ENCODE measurements at regions not wholly inside any gene's neighbourhood (a gene's known extent, or its start where the extent isn't known, plus 50 kb on each side); places are given as distances from the start of the nearest gene placed in this dataset.
A peak's percentile ranks its signal among the peaks of the same experiment; 100 is the strongest.

- TF ChIP-seq CTCF (IDR thresholded peaks at IDR 0.05), result no peak
- Histone ChIP-seq H3K4me3 (peak overlapping the region; percentile 41), H3K27ac (peak overlapping the region; percentile 69 to 86)
- peak; percentile 87 for DNase-seq (ENCODE audit: low spot score)
Measured at GRCh38 chr6:44058617-44059358, 68.5 kb downstream of the MRPL14 start.

- Histone ChIP-seq H3K27ac (peak overlapping the region; percentile 52 to 86), H3K4me3 (no peak overlapping the region)
- TF ChIP-seq CTCF (IDR thresholded peaks at IDR 0.05), result no peak
- DNase-seq (ENCODE audit: low spot score), result no peak
Measured at GRCh38 chr6:44057931-44058616, 69.2 kb downstream of the MRPL14 start.

GRCh38 chr6:44057238-44057930 is 69.9 kb downstream of the MRPL14 start:
- no peak for DNase-seq (ENCODE audit: low spot score)
- no peak for TF ChIP-seq CTCF (IDR thresholded peaks at IDR 0.05)
- H3K27ac ChIP-seq, result peak overlapping the region; percentile 52 to 86
- no peak overlapping the region for H3K4me3 ChIP-seq

DNA sequence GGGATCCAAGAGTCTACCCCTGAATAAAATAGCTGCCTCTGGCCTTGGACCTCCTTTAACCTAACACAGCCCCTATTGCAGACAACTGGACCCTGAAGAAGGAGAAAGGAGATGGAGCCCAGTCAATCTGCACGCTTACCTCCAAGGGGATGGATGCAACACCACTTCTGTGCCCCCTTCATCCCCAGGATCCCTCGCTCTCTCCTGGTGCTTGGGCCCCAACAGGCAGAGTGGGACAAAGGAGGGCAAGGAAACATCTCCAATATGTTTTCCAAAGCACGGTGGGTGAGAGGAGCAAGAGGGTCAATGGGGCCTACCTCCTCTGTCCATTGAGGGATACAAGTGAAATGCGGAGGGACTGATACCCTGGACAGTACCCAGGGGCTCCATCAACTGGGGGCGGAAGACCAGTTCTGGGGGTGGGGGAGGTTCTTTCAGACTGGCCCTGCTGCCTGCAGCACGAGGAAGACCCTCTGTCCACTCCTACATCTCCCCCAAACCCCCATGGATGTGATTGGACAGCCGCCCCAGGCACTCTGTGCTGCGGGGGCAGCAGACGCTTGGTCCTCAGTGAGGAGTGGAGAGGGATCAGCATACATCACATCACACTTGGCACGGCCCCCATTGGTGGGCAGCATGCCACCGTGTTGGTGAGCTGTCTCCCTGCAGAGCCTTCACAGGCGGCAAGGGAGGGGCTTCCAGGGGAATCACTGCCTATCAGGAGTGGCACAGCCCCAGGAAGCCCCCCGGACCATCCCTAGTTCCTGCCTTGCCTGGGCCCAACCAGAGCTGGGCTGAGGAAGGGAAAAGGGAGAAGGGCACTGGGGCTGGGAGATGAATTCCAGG is 70.6 kb downstream of the MRPL14 start:
- no peak overlapping the region for H3K4me3 ChIP-seq
- H3K27ac ChIP-seq, result peak overlapping the region in 1 of 2 donors; percentile 86
- DNase-seq (ENCODE audit: low spot score), result no peak
- no peak for TF ChIP-seq CTCF (IDR thresholded peaks at IDR 0.05)

DNA sequence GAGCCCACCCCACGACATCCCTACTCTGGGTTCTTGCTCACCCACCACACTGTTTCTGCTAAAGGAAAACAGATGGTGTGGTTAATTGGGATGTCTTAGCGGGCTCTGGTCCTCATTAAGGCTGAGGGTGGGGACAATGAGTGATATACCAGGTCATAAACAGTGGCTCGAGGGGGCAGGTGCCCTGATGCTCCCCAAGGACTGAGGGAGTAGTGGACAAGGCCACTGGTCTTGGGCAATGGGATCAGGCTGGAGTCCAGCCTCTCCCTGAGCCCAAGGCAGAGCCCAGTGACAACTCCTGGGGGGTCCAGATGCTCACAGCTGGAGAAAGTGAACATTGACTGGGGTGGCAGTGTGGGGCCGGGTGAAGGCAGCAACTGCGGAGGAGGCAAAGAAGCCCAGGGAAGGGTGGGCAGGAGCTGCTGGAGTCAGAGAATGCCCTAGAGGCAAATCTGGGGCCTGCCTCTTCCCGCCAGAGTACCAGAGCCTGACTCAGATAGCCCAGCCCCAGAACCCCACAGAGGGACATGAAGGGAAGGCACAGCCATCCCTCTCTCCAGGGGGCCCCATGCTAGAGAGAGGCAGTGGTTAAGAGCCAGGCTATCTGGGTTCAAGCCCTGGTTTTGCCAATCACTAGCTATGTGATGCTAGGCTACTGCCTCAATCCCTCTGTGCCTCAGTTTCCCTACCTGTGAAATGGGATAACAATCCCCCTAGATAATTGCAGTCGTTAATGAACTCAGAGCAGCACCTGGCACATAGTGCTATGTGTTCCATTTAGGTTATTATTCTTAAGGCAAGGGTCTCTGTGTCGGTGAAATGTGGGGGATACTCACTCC is 72.3 kb downstream of the MRPL14 start:
- Histone ChIP-seq H3K4me3 (no peak overlapping the region), H3K27ac (no peak overlapping the region)
- TF ChIP-seq CTCF (IDR thresholded peaks at IDR 0.05), result no peak
- no peak for DNase-seq (ENCODE audit: low spot score)

All from coronary artery (tissue), 2 donors.